AG08395 (cell line): ENCODE measurements at regions not wholly inside any gene's neighbourhood (a gene's known extent, or its start where the extent isn't known, plus 50 kb on each side); places are given as distances from the start of the nearest gene placed in this dataset.

Experiments
- DNase-seq: peaks from one replicate; pipeline ENCODE4 v3.0.0; 2012; ENCODE audit warnings: mixed read lengths, low spot score

- DNase-seq: no peak
These were observed 96.2 kb upstream of the SEMA6D start for GRCh38 chr15:47620960-47621681.

GRCh38 chr15:47622055-47622454 lies 95.2 kb upstream of the SEMA6D start:
- DNase-seq: no peak

- no peak for DNase-seq
These were observed 92.8 kb upstream of the SEMA6D start for GRCh38 chr15:47624503-47624902.

- DNase-seq: no peak
These were observed 78.3 kb upstream of the SEMA6D start for GRCh38 chr15:47639042-47639441.

GRCh38 chr15:47640079-47640478 lies 77.2 kb upstream of the SEMA6D start:
- no peak for DNase-seq

GRCh38 chr15:47640901-47641300 lies 76.4 kb upstream of the SEMA6D start:
- no peak for DNase-seq

GRCh38 chr15:47644722-47645121 lies 72.6 kb upstream of the SEMA6D start:
- DNase-seq: no peak

GRCh38 chr15:47650564-47650963 lies 66.7 kb upstream of the SEMA6D start:
- no peak for DNase-seq

- DNase-seq: no peak
These were observed 65.0 kb upstream of the SEMA6D start for GRCh38 chr15:47652328-47652727.

- no peak for DNase-seq
These were observed 64.5 kb upstream of the SEMA6D start for GRCh38 chr15:47652844-47653243.

- DNase-seq: no peak
These were observed 55.6 kb upstream of the SEMA6D start for GRCh38 chr15:47661661-47662180.

GRCh38 chr15:47663101-47663500 lies 54.2 kb upstream of the SEMA6D start:
- DNase-seq: peak; percentile 29
